ENCODE measurements at regions not wholly inside any gene's neighbourhood (a gene's known extent, or its start where the extent isn't known, plus 50 kb on each side); places are given as distances from the start of the nearest gene placed in this dataset.

DNA sequence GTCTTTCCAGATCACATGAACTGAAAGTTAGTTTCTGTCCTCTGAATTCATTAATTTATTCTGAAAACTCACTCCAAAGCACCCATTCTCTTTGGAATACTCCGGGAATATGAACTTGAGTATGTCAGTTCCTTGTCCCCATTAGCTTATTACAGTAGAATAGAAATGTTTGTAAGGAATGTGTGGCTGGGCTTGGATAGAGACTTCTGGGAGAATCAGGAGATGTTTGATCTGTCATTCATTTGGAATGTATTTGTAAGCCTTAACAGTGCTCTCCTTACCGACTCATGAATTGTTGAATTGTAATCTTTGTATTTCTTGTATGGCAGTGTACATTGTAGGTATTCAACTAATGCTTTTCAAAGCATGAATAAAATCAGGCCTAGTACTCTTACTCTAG is 548.4 kb downstream of the LRRC70 start:
- H3K14ac ChIP-seq (ENCODE audit: insufficient read depth, low read length) = no peak overlapping the region
- no peak overlapping the region for H2BK5ac ChIP-seq (ENCODE audit: insufficient read length, low read length)
- Mint-ChIP-seq H3K4me3 (no peak overlapping the region), H3K36me3 (ENCODE audit: insufficient read depth in 1 of 3, low read depth in 3 of 3) (no peaks in the 10 kb centered on the region), H3K27ac (no peak overlapping the region), H3K27me3 (ENCODE audit: low read depth) (no peaks in the 10 kb centered on the region), H3K9me3 (no peaks in the 10 kb centered on the region), H3K4me1 (peaks cover 9 to 22% of the 10 kb centered on the region in 2 experiments)
- no peaks in the 10 kb centered on the region for H3K27me3 ChIP-seq (ENCODE audit: insufficient read depth, low read length)
- no peak overlapping the region for H3T11ph ChIP-seq (ENCODE audit: low read length)
- no peak overlapping the region for H2AK5ac ChIP-seq (ENCODE audit: insufficient read length, low read length)
- TF ChIP-seq CTCF (conservative IDR thresholded peaks at IDR 0.05) = no peak
- no peak overlapping the region for H2BK120ac ChIP-seq (ENCODE audit: low read depth, low read length, poor library complexity, severe bottlenecking)
- H4K91ac ChIP-seq (ENCODE audit: insufficient read length, low read depth, low read length) = no peak overlapping the region
- no peak overlapping the region for H3K9ac ChIP-seq (ENCODE audit: extremely low read depth, insufficient read length, low read length)
- H2BK20ac ChIP-seq (ENCODE audit: low read depth, low read length, poor library complexity, severe bottlenecking) = no peak overlapping the region
- no peaks in the 10 kb centered on the region; the same call in none of the 2 replicates for H3K4me1 ChIP-seq (ENCODE audit: insufficient read depth, low read length)
- H3K79me1 ChIP-seq (ENCODE audit: insufficient read depth, low read depth, low read length, poor library complexity, severe bottlenecking) = no peaks in the 10 kb centered on the region
- no peak overlapping the region for H3K23ac ChIP-seq (ENCODE audit: insufficient read length, low read depth, low read length)
- no peak overlapping the region for H3K56ac ChIP-seq (ENCODE audit: insufficient read length, low read depth, low read length)
- no peak overlapping the region for H3K18ac ChIP-seq (ENCODE audit: insufficient read length, low read depth, low read length)
- H3K4ac ChIP-seq (ENCODE audit: low read depth, low read length) = no peak overlapping the region
- H2AFZ ChIP-seq (ENCODE audit: low read length) = no peak overlapping the region
- no peak overlapping the region for H3K27ac ChIP-seq (ENCODE audit: insufficient read length, low read depth, low read length)
- H3K4me2 ChIP-seq (ENCODE audit: insufficient read depth, insufficient read length, low read length) = no peak overlapping the region
- WGBS (ENCODE audit: extremely low coverage, insufficient read length, low lambda C conversion rate) = no CpG with 5 or more reads among the region's 2 CpGs
- H3K79me2 ChIP-seq (ENCODE audit: insufficient read depth, low read length) = no peaks in the 10 kb centered on the region
- no peaks in the 10 kb centered on the region for H4K20me1 ChIP-seq (ENCODE audit: control insufficient read depth, insufficient read depth, insufficient read length)
- H2BK15ac ChIP-seq (ENCODE audit: low read depth, low read length) = no peak overlapping the region
- H4K5ac ChIP-seq (ENCODE audit: insufficient read length, low read depth, low read length) = no peak overlapping the region
- no peaks in the 10 kb centered on the region for H3K23me2 ChIP-seq (ENCODE audit: insufficient read length, low read depth, low read length, poor library complexity, severe bottlenecking)
- H2BK12ac ChIP-seq (ENCODE audit: insufficient read length, low read depth, low read length) = no peak overlapping the region
- H4K8ac ChIP-seq (replicated peaks; ENCODE audit: insufficient read length, low read depth, low read length) = no peak overlapping the region
- H3K9me3 ChIP-seq (ENCODE audit: control insufficient read depth, low read depth, low read length) = no peaks in the 10 kb centered on the region
- no peak for DNase-seq

All from H9 (cell line).